HEK293T (cell line): ENCODE measurements at regions not wholly inside any gene's neighbourhood (a gene's known extent, or its start where the extent isn't known, plus 50 kb on each side); places are given as distances from the start of the nearest gene placed in this dataset.

Experiments used
- CTCF ChIA-PET: fragments of 350-600 bp; formaldehyde crosslinking; extraction: SDS; loops from one replicate; lab custom pipeline; 2021; ENCODE audit warnings: antibody characterized with exemption, inconsistent platforms; lab: Yijun Ruan, JAX
- POLR2A ChIA-PET: fragments of 350-600 bp; formaldehyde crosslinking; extraction: SDS; loops from one replicate; lab custom pipeline; 2020; ENCODE audit warnings: antibody characterized with exemption, inconsistent platforms; lab: Yijun Ruan, JAX
- DNase-seq: peaks from one replicate; pipeline ENCODE4 v3.0.0; 2012; ENCODE audit warnings: mixed read lengths; ENCODE audit errors: extremely low spot score
- ARNT ChIP-seq: fragments of 450-650 bp; IDR thresholded peaks from 2 replicates; pipeline ENCODE4 v1.6.1; 2017; ENCODE audit warnings: mild to moderate bottlenecking
- BHLHE40 ChIP-seq: fragments of 450-650 bp; IDR thresholded peaks from 2 replicates; pipeline ENCODE4 v1.6.1; 2016; ENCODE audit warnings: mild to moderate bottlenecking, moderate library complexity, borderline replicate concordance
- CTBP1 ChIP-seq: fragments of 450-650 bp; IDR thresholded peaks from 2 replicates; pipeline ENCODE4 v1.6.1; 2016; ENCODE audit warnings: borderline replicate concordance
- ELF4 ChIP-seq: fragments of 450-650 bp; IDR thresholded peaks from 2 replicates; pipeline ENCODE4 v1.6.1; 2017; ENCODE audit warnings: antibody characterized with exemption
- FOXA1 ChIP-seq: fragments of 450-650 bp; IDR thresholded peaks from 2 replicates; pipeline ENCODE4 v1.6.1; 2016; ENCODE audit warnings: mild to moderate bottlenecking
- FOXK2 ChIP-seq: fragments of 450-650 bp; IDR thresholded peaks from 2 replicates; pipeline ENCODE4 v1.6.1; 2016; ENCODE audit warnings: mild to moderate bottlenecking
- FOXM1 ChIP-seq: fragments of 450-650 bp; IDR thresholded peaks from 2 replicates; pipeline ENCODE4 v1.6.1; 2017; ENCODE audit warnings: mild to moderate bottlenecking, borderline replicate concordance
- HDGF ChIP-seq: fragments of 450-650 bp; IDR thresholded peaks from 2 replicates; pipeline ENCODE4 v1.6.1; 2017; ENCODE audit warnings: antibody characterized with exemption, borderline replicate concordance
- L3MBTL2 ChIP-seq: fragments of 450-650 bp; conservative IDR thresholded peaks from 2 replicates; pipeline ENCODE4 v1.6.1; 2016; ENCODE audit warnings: mild to moderate bottlenecking
- LEF1 ChIP-seq: fragments of 450-650 bp; IDR thresholded peaks from 2 replicates; pipeline ENCODE4 v1.6.1; 2017; ENCODE audit warnings: mild to moderate bottlenecking, borderline replicate concordance
- NFRKB ChIP-seq: fragments of 450-650 bp; IDR thresholded peaks from 2 replicates; pipeline ENCODE4 v1.6.1; 2016; ENCODE audit warnings: mild to moderate bottlenecking, moderate library complexity
- SP1 ChIP-seq: fragments of 450-650 bp; IDR thresholded peaks from 2 replicates; pipeline ENCODE4 v1.6.1; 2017
- SUZ12 ChIP-seq: fragments of 450-650 bp; IDR thresholded peaks from 2 replicates; pipeline ENCODE4 v1.6.1; 2016; ENCODE audit warnings: mild to moderate bottlenecking
- TARDBP ChIP-seq: fragments of 450-650 bp; IDR thresholded peaks from 2 replicates; pipeline ENCODE4 v1.6.1; 2016
- ZNF384 ChIP-seq: fragments of 450-650 bp; IDR thresholded peaks from 2 replicates; pipeline ENCODE4 v1.6.1; 2016
- TF ChIP-seq, protein P1 (sequence below): fragments of 450-650 bp; IDR thresholded peaks from 2 replicates; pipeline ENCODE4 v1.6.1; 2016

DNA sequence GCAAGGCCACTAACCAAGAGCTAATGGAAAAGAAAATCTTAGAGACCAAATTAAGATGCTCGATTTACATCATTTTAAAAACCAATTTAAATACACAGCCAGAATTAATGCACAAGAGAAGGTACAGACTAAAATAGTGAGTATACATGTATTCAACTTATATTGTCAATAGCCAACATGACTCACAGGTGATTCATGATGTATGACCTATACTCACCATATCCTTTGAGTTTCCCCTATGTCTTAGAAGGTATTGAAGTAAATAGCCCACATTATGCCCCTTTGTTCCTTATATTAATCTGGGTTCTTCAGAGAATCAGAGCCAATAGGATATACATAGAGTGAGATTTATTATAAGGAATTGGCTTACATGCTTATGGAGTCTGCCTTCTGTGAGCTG, 97.5 kb upstream of the ANO3 start:
- CTCF ChIA-PET: no interaction called here
- POLR2A ChIA-PET: no interaction called here
- no peak for DNase-seq
- TF ChIP-seq FOXM1: no peak
- no peak for TF ChIP-seq ARNT
- TF ChIP-seq, protein P1, sequence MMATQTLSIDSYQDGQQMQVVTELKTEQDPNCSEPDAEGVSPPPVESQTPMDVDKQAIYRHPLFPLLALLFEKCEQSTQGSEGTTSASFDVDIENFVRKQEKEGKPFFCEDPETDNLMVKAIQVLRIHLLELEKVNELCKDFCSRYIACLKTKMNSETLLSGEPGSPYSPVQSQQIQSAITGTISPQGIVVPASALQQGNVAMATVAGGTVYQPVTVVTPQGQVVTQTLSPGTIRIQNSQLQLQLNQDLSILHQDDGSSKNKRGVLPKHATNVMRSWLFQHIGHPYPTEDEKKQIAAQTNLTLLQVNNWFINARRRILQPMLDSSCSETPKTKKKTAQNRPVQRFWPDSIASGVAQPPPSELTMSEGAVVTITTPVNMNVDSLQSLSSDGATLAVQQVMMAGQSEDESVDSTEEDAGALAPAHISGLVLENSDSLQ: no peak
- TF ChIP-seq FOXK2: no peak
- TF ChIP-seq FOXA1: no peak
- no peak for TF ChIP-seq L3MBTL2
- no peak for TF ChIP-seq ELF4
- TF ChIP-seq LEF1: no peak
- no peak for TF ChIP-seq SP1
- no peak for TF ChIP-seq NFRKB
- no peak for TF ChIP-seq HDGF
- TF ChIP-seq ZNF384: no peak
- TF ChIP-seq BHLHE40: no peak
- TF ChIP-seq CTBP1: no peak
- TF ChIP-seq TARDBP: no peak
- no peak for TF ChIP-seq SUZ12

DNA sequence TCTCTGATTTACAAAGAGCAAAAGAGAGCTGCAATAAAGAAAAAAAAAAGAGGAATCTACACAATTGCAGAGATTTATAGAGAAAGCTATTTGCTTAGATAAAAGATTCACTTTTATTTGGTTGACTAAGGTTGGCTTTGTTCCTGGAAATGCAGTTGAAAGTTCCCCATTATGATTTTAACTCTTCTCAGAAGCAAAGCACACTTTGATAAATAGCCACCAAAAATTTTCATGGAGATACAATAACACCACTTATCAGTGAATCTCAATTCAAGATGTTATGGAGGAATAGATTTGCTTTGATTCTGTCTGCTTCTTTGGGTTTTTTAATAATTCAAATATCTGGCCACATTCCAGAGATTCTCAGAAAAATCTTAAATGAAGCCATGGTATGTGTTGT, 88.5 kb upstream of the ANO3 start:
- ChIA-PET POLR2A (no interaction called here), CTCF (no interaction called here)
- no peak for DNase-seq
- TF ChIP-seq ZNF384: no peak
- TF ChIP-seq SUZ12: no peak
- no peak for TF ChIP-seq L3MBTL2
- TF ChIP-seq FOXK2: no peak
- no peak for TF ChIP-seq ELF4
- TF ChIP-seq FOXM1: no peak
- no peak for TF ChIP-seq BHLHE40
- TF ChIP-seq NFRKB: no peak
- no peak for TF ChIP-seq TARDBP
- TF ChIP-seq CTBP1: no peak
- TF ChIP-seq SP1: no peak
- no peak for TF ChIP-seq HDGF
- TF ChIP-seq ARNT: no peak
- TF ChIP-seq LEF1: no peak
- TF ChIP-seq FOXA1: no peak
- TF ChIP-seq, protein P1: no peak

DNA sequence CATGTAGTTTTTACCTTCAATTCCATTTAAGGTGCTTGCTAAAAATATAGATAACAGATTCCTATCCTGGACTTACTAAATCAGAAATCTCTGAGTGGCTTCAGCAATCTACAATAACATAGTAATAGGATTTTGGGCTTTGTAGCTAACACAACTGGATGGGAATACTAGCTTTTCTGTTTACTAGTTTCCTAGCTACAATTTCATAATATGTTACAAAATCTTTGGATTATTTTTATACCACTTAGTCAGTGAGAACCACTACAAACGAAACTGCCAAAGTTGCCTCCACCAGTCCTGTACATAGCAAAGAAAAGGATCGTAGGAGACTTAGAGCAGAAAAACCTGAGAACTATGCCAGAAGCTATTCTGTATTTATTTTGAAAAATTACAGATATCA, 87.7 kb upstream of the ANO3 start:
- ChIA-PET CTCF (no interaction called here), POLR2A (no interaction called here)
- no peak for TF ChIP-seq ELF4
- no peak for TF ChIP-seq SP1
- no peak for TF ChIP-seq ARNT
- TF ChIP-seq FOXM1: no peak
- no peak for TF ChIP-seq BHLHE40
- no peak for TF ChIP-seq TARDBP
- no peak for TF ChIP-seq ZNF384
- TF ChIP-seq SUZ12: no peak
- TF ChIP-seq CTBP1: no peak
- TF ChIP-seq, protein P1: no peak
- no peak for TF ChIP-seq FOXA1
- TF ChIP-seq FOXK2: no peak
- no peak for TF ChIP-seq L3MBTL2
- no peak for DNase-seq

DNA sequence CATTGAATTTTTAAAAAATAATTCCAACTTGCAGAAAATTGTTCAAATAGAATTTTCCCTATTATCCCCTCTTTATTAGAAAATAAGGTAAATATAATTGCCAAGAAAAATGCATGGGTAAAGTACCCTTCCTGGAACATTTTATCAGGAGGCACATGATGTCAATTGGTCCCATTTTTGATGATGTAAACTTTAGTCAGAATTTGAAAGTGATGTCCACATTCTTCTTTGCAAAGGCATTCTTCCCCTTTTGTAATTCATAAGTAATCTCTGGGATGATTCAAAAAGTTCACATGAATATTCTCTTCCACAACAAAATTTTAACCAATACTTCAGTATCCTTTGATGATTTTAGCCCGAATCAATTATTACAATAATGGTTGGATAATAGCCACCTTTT, 86.9 kb upstream of the ANO3 start:
- POLR2A ChIA-PET: no interaction called here
- CTCF ChIA-PET: no interaction called here
- no peak for DNase-seq
- TF ChIP-seq FOXM1 (no peak), SP1 (no peak), FOXA1 (no peak)

DNA sequence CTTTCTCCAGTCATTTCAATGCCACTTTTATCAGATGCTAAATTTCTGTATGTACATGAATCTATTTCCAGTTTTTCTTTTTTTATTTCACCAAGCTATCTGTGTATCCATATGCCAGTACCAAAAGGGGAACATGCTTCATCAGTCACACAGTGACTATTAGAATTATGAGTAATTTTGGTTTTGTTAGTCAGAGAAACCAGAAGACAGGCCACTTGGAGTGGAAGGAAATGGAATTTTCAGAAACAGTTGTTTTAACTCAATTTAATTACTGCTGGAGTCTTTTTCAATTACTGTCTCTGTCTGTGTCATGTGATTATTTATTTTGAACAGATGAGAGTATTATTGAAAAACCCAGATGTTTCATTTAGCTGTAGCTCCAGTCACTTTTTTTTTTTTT, 84.6 kb upstream of the ANO3 start:
- TF ChIP-seq SP1: no peak
- TF ChIP-seq ZNF384: no peak
- no peak for TF ChIP-seq BHLHE40
- TF ChIP-seq SUZ12: no peak
- no peak for TF ChIP-seq L3MBTL2
- no peak for TF ChIP-seq FOXK2
- no peak for TF ChIP-seq HDGF
- TF ChIP-seq TARDBP: no peak
- TF ChIP-seq CTBP1: no peak
- CTCF ChIA-PET: no interaction called here
- POLR2A ChIA-PET: no interaction called here
- DNase-seq: no peak

DNA sequence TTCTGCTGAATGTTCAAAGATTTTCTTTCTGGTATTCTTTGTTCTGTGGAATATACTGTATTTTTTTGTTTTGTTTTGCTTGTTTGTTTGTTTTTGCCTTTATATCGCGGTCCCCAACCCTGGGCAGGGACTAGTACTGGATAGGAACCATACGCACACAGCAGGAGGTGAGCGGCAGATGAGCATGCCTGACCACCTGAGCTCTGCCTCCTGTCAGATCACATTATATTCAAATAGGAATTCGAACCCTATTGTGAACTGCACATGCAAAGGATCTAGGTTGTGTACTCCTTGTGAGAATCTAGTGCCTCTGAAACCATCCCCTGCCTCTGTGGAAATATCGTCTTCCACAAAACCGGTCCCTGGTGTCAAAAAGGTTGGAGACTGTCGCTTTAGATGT, 83.3 kb upstream of the ANO3 start:
- TF ChIP-seq ZNF384 (no peak), ARNT (no peak), NFRKB (no peak), TARDBP (no peak), SP1 (no peak), HDGF (no peak), FOXA1 (no peak)
- TF ChIP-seq, protein P1: no peak
- ChIA-PET POLR2A (no interaction called here), CTCF (no interaction called here)
- DNase-seq: no peak
